Body of pancreas (tissue), 4 donors: ENCODE measurements at regions not wholly inside any gene's neighbourhood (a gene's known extent, or its start where the extent isn't known, plus 50 kb on each side); places are given as distances from the start of the nearest gene placed in this dataset.

Experiments
- ATAC-seq: fragments of 150-250 bp; one replicate; pipeline ENCODE4 v1.9.1; 2016
- DNase-seq, 4 donors: peaks; one replicate each; pipeline ENCODE4 v3.0.0-alpha.2; 2019
- H3K27ac ChIP-seq, 4 donors: fragments of 200-600 bp; sonication (generic); 1 replicate in 3 of 4; 2 replicates in 1 of 4; pipeline versions ENCODE4 v1.5.1 to v1.6.1; 2016 to 2019; ENCODE audit warnings: mild to moderate bottlenecking in 1 of 4, mixed read lengths in 1 of 4, moderate library complexity in 1 of 4
- H3K27me3 ChIP-seq, 2 donors: fragments of 200-600 bp; sonication (generic); one replicate each; pipeline ENCODE4 v1.6.0; 2016; ENCODE audit warnings: mild to moderate bottlenecking in 1 of 2
- H3K36me3 ChIP-seq, 2 donors: fragments of 200-600 bp; sonication (generic); replicated peaks in 1 of 2; 2 replicates each; pipeline ENCODE4 v1.5.1; 2016; ENCODE audit warnings: low read depth in 2 of 2; ENCODE audit not compliant: insufficient read depth in 1 of 2
- H3K4me1 ChIP-seq: fragments of 200-600 bp; sonication (generic); one replicate; pipeline ENCODE4 v1.6.0; 2016
- H3K4me3 ChIP-seq, 2 donors: fragments of 200-600 bp; sonication (generic); 1 replicate in 1 of 2; 2 replicates in 1 of 2; pipeline ENCODE4 v1.5.1; 2016 to 2019
- H3K9me3 ChIP-seq, 3 donors: fragments of 200-600 bp; sonication (generic); 1 replicate in 2 of 3; 2 replicates in 1 of 3; pipeline ENCODE4 v1.5.1; 2016
- POLR2A ChIP-seq, 3 donors: fragments of 450-650 bp; IDR thresholded peaks; one replicate each; pipeline ENCODE4 v1.6.1; 2016; ENCODE audit warnings: antibody characterized with exemption in 3 of 3, mild to moderate bottlenecking in 2 of 3
- WGBS, 2 donors: methylation state at CpG; one replicate each; pipeline ENCODE4 v1.1.5; 2017; 5-methylcytosine and 5-hydroxymethylcytosine counted together
- intact Hi-C: fragments of 100-400 bp; cut with DNase I; formaldehyde crosslinking; loops from one replicate; pipeline ENCODE4 v1.15.1; 2023
- TF ChIP-seq, protein P1 (sequence below), 7 experiments: fragments of 450-650 bp in 4 of 7; fragments of 200-600 bp in 3 of 7; sonication (generic) in 3 of 7; IDR thresholded peaks; one replicate each; pipeline ENCODE4 v1.5.1; 2016 to 2019; ENCODE audit warnings: antibody characterized with exemption in 7 of 7

DNA sequence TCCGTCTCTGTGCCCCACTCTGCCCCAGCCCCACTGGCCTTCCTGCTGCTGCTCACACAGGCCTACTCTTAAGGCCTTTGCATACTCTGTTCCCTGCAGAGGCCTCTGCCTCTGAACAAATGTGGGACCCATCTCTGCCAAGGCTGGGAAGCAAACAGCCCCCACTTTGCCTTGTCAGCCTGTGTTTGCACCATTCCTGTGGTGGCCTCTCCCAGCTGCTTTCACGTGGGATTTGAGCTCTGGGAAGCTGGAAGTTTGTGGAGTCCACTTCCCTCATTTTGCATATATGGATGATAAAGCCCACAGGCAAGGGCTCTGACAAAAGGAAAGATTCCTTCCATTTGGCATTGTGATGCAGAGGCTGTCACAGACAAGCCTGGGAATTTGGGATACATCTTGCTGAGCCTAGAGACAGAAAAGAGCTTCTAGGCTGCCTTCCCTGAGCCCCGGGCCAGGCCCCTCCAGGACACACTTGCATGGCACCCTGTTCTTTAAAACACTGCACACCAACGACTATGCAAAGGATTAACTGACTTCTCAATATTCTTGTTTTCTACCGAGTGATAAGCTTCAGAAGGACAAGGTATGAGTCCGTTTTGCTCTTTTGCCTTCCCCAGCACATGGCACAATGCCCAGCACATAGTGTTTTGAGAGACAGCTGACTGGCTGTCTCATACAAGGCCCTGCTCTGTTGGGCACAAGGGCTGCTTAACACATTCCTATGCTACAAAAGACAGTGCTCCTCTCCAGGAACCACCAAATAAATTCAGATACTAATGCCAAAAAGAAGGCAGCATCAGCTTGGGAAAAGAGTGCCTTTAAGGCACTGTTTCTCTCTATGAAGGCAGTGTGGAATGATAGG is 120.7 kb upstream of the TOPAZ1 start:
- intact Hi-C loops: no loop called here
- Histone ChIP-seq H3K27me3 (no peaks in the 10 kb centered on the region), H3K36me3 (no peaks in the 10 kb centered on the region), H3K4me1 (peaks cover 11% of the 10 kb centered on the region), H3K4me3 (no peak overlapping the region), H3K9me3 (no peaks in the 10 kb centered on the region), H3K27ac (no peak overlapping the region)
- TF ChIP-seq POLR2A (IDR thresholded peaks at IDR 0.05): no peak
- TF ChIP-seq, protein P1, sequence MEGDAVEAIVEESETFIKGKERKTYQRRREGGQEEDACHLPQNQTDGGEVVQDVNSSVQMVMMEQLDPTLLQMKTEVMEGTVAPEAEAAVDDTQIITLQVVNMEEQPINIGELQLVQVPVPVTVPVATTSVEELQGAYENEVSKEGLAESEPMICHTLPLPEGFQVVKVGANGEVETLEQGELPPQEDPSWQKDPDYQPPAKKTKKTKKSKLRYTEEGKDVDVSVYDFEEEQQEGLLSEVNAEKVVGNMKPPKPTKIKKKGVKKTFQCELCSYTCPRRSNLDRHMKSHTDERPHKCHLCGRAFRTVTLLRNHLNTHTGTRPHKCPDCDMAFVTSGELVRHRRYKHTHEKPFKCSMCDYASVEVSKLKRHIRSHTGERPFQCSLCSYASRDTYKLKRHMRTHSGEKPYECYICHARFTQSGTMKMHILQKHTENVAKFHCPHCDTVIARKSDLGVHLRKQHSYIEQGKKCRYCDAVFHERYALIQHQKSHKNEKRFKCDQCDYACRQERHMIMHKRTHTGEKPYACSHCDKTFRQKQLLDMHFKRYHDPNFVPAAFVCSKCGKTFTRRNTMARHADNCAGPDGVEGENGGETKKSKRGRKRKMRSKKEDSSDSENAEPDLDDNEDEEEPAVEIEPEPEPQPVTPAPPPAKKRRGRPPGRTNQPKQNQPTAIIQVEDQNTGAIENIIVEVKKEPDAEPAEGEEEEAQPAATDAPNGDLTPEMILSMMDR (IDR thresholded peaks at IDR 0.05): no peak
- ATAC-seq: no peak
- WGBS, 2 donors: 51 to 63% methylated on average over 6 of the region's 6 CpGs
- DNase-seq: peak in 2 of 4 donors; percentile 13 to 19

- Histone ChIP-seq H3K27ac (no peak overlapping the region), H3K27me3 (no peaks in the 10 kb centered on the region), H3K4me3 (no peak overlapping the region), H3K9me3 (no peaks in the 10 kb centered on the region), H3K36me3 (no peaks in the 10 kb centered on the region), H3K4me1 (no peaks in the 10 kb centered on the region)
- DNase-seq (no peak), ATAC-seq (no peak)
- 78 to 85% methylated on average over 2 of the region's 2 CpGs for WGBS, 2 donors
- TF ChIP-seq POLR2A (IDR thresholded peaks at IDR 0.05): no peak
- TF ChIP-seq, protein P1 (IDR thresholded peaks at IDR 0.05): no peak
- intact Hi-C loops: no loop called here
Observed at GRCh38 chr3:44125246-44125645, 116.4 kb upstream of the TOPAZ1 start.

DNA sequence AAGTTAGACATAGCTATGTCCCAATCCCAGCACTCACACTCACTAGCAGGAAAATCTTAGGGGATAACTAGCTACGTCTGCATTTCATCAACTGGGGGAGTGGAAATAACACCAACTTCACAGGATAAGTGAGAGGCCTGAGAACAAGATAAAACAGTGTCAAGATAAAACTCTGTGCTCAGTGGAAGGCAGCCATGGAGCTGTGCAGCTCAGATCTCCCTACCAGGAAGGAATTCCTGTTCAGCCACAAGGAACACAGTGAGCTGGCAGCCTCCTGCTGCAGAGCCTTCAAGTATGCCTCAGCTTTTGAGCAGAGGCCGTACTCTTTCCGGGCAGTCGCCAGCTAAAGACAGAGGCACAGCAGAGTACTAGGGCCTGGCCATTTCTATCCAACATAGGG is 115.8 kb upstream of the TOPAZ1 start:
- H3K9me3 ChIP-seq: no peaks in the 10 kb centered on the region
- no peak overlapping the region for H3K4me3 ChIP-seq
- H3K36me3 ChIP-seq: no peaks in the 10 kb centered on the region
- WGBS, 2 donors: 67 to 74% methylated on average over 4 of the region's 4 CpGs
- H3K27me3 ChIP-seq: no peaks in the 10 kb centered on the region
- ATAC-seq (no peak), DNase-seq (no peak)
- no peak for TF ChIP-seq POLR2A (IDR thresholded peaks at IDR 0.05)
- TF ChIP-seq, protein P1 (IDR thresholded peaks at IDR 0.05): no peak
- no peaks in the 10 kb centered on the region for H3K4me1 ChIP-seq
- no peak overlapping the region for H3K27ac ChIP-seq
- intact Hi-C loops: no loop called here

- WGBS, 2 donors: 74 to 77% methylated on average over 7 of the region's 7 CpGs
- intact Hi-C loops: no loop called here
- Histone ChIP-seq H3K4me3 (no peak overlapping the region), H3K4me1 (no peaks in the 10 kb centered on the region), H3K27ac (no peak overlapping the region), H3K36me3 (no peaks in the 10 kb centered on the region), H3K27me3 (no peaks in the 10 kb centered on the region), H3K9me3 (no peaks in the 10 kb centered on the region)
- ATAC-seq (no peak), DNase-seq (no peak)
- TF ChIP-seq, protein P1 (IDR thresholded peaks at IDR 0.05): no peak
Observed at GRCh38 chr3:44128057-44128775, 113.5 kb upstream of the TOPAZ1 start.
